Astrocyte (in vitro differentiated cells and primary cell): ENCODE measurements at regions not wholly inside any gene's neighbourhood (a gene's known extent, or its start where the extent isn't known, plus 50 kb on each side); places are given as distances from the start of the nearest gene placed in this dataset.

Experiments
- DNase-seq: peaks from one replicate; pipeline ENCODE4 v3.0.0-alpha.2; 2010; ENCODE audit warnings: low read depth
- FAIRE-seq: peaks from 2 replicates; lab custom pipeline; 2011; peaks lifted over from hg19 to GRCh38; lab: Jason Lieb, UNC
- H2AFZ ChIP-seq: 2 replicates; pipeline ENCODE4 v1.6.0; 2012; ENCODE audit warnings: low read depth, low read length, inconsistent platforms
- H3K27ac ChIP-seq: 2 replicates; pipeline ENCODE4 v1.5.1; 2011; ENCODE audit warnings: low read depth, low read length, inconsistent platforms
- H3K27me3 ChIP-seq: 2 replicates; pipeline ENCODE4 v1.6.0; 2011; ENCODE audit warnings: low read length, inconsistent platforms; ENCODE audit not compliant: insufficient read depth
- H3K36me3 ChIP-seq: 2 replicates; pipeline ENCODE4 v1.5.1; 2011; ENCODE audit warnings: low read length, inconsistent platforms; ENCODE audit not compliant: insufficient read depth
- H3K4me1 ChIP-seq: 2 replicates; pipeline ENCODE4 v1.5.1; 2011; ENCODE audit warnings: low read length, inconsistent platforms; ENCODE audit not compliant: insufficient read depth
- H3K4me2 ChIP-seq: 2 replicates; pipeline ENCODE4 v1.6.0; 2012; ENCODE audit warnings: low read length, inconsistent platforms
- H3K4me3 ChIP-seq: 2 replicates; pipeline ENCODE4 v1.5.1; 2011; ENCODE audit warnings: low read depth, mild to moderate bottlenecking, low read length, inconsistent platforms; ENCODE audit not compliant: insufficient read depth
- H3K79me2 ChIP-seq: 2 replicates; pipeline ENCODE4 v1.6.0; 2012; ENCODE audit warnings: mild to moderate bottlenecking, low read length, inconsistent platforms; ENCODE audit not compliant: insufficient read depth
- H3K9ac ChIP-seq: 2 replicates; pipeline ENCODE4 v1.6.0; 2012; ENCODE audit warnings: mild to moderate bottlenecking, low read length, inconsistent platforms
- H3K9me3 ChIP-seq: 2 replicates; pipeline ENCODE4 v1.5.1; 2012; ENCODE audit warnings: low read depth, mild to moderate bottlenecking, low read length, inconsistent platforms; ENCODE audit not compliant: insufficient read depth
- H4K20me1 ChIP-seq: 2 replicates; pipeline ENCODE4 v1.6.0; 2012; ENCODE audit warnings: low read length, inconsistent platforms; ENCODE audit not compliant: insufficient read depth
- H3K27ac Mint-ChIP-seq: one replicate; pipeline ENCODE4 v1.8.0; 2021; ENCODE audit warnings: mild to moderate bottlenecking, mixed read lengths; ENCODE audit not compliant: unreplicated experiment
- H3K27me3 Mint-ChIP-seq: one replicate; pipeline ENCODE4 v1.8.0; 2021; ENCODE audit warnings: low read depth, mixed read lengths; ENCODE audit not compliant: unreplicated experiment
- H3K36me3 Mint-ChIP-seq: one replicate; pipeline ENCODE4 v1.8.0; 2021; ENCODE audit warnings: low read depth, mixed read lengths; ENCODE audit not compliant: unreplicated experiment
- H3K4me1 Mint-ChIP-seq: one replicate; pipeline ENCODE4 v1.8.0; 2021; ENCODE audit warnings: low read depth, mixed read lengths; ENCODE audit not compliant: unreplicated experiment
- H3K4me3 Mint-ChIP-seq: one replicate; pipeline ENCODE4 v1.8.0; 2021; ENCODE audit warnings: mild to moderate bottlenecking, moderate library complexity, mixed read lengths; ENCODE audit not compliant: unreplicated experiment
- H3K9me3 Mint-ChIP-seq: one replicate; pipeline ENCODE4 v1.8.0; 2021; ENCODE audit warnings: mild to moderate bottlenecking, mixed read lengths; ENCODE audit not compliant: unreplicated experiment
- CTCF ChIP-seq: IDR thresholded peaks from 2 replicates; pipeline ENCODE4 v1.5.1; 2011; ENCODE audit warnings: low read depth, mild to moderate bottlenecking, inconsistent platforms, low read length, moderate library complexity; ENCODE audit not compliant: insufficient read depth
- EZH2 ChIP-seq: IDR thresholded peaks from 2 replicates; pipeline ENCODE4 v1.6.1; 2012; ENCODE audit warnings: mild to moderate bottlenecking, low read length, inconsistent platforms; ENCODE audit not compliant: insufficient read depth

GRCh38 chr11:112345166-112345565, 84.5 kb upstream of the PLET1 start:
- H3K27ac ChIP-seq = no peak overlapping the region
- H2AFZ ChIP-seq = no peak overlapping the region
- no peaks in the 10 kb centered on the region for H3K36me3 Mint-ChIP-seq
- no peaks in the 10 kb centered on the region for H3K36me3 ChIP-seq
- no peak overlapping the region for H3K27ac Mint-ChIP-seq
- no peak for FAIRE-seq
- H3K4me3 Mint-ChIP-seq = no peak overlapping the region
- H3K27me3 Mint-ChIP-seq = peaks cover 10% of the 10 kb centered on the region
- peaks cover 5% of the 10 kb centered on the region for H3K27me3 ChIP-seq
- no peak overlapping the region for H3K4me2 ChIP-seq
- no peaks in the 10 kb centered on the region for H3K4me1 ChIP-seq
- TF ChIP-seq EZH2 (no peak), CTCF (no peak)
- no peaks in the 10 kb centered on the region for H3K79me2 ChIP-seq
- H4K20me1 ChIP-seq = no peaks in the 10 kb centered on the region
- no peak overlapping the region for H3K4me3 ChIP-seq
- no peak overlapping the region for H3K9ac ChIP-seq
- no peaks in the 10 kb centered on the region for H3K4me1 Mint-ChIP-seq
- no peaks in the 10 kb centered on the region for H3K9me3 Mint-ChIP-seq
- DNase-seq = no peak
- no peaks in the 10 kb centered on the region for H3K9me3 ChIP-seq

GRCh38 chr11:112345706-112346105, 85.0 kb upstream of the PLET1 start:
- no peak for TF ChIP-seq CTCF
- TF ChIP-seq EZH2 = no peak
- no peaks in the 10 kb centered on the region for H3K4me1 Mint-ChIP-seq
- Histone ChIP-seq H3K4me3 (no peak overlapping the region), H3K79me2 (no peaks in the 10 kb centered on the region), H3K36me3 (no peaks in the 10 kb centered on the region), H4K20me1 (no peaks in the 10 kb centered on the region), H3K9me3 (no peaks in the 10 kb centered on the region), H3K4me2 (no peak overlapping the region), H2AFZ (no peak overlapping the region), H3K9ac (no peak overlapping the region), H3K4me1 (no peaks in the 10 kb centered on the region), H3K27me3 (peaks cover 5% of the 10 kb centered on the region), H3K27ac (no peak overlapping the region)
- peaks cover 10% of the 10 kb centered on the region for H3K27me3 Mint-ChIP-seq
- no peak overlapping the region for H3K4me3 Mint-ChIP-seq
- H3K9me3 Mint-ChIP-seq = no peaks in the 10 kb centered on the region
- FAIRE-seq = no peak
- no peak for DNase-seq
- H3K27ac Mint-ChIP-seq = no peak overlapping the region
- no peaks in the 10 kb centered on the region for H3K36me3 Mint-ChIP-seq

GRCh38 chr11:112346586-112346985, 85.9 kb upstream of the PLET1 start:
- FAIRE-seq (no peak), DNase-seq (no peak)
- Histone ChIP-seq H3K79me2 (no peaks in the 10 kb centered on the region), H3K27me3 (peaks cover 5% of the 10 kb centered on the region), H2AFZ (no peak overlapping the region), H3K36me3 (no peaks in the 10 kb centered on the region), H3K4me3 (no peak overlapping the region), H3K9me3 (no peaks in the 10 kb centered on the region), H3K4me2 (no peak overlapping the region), H3K27ac (no peak overlapping the region), H3K4me1 (no peaks in the 10 kb centered on the region), H4K20me1 (no peaks in the 10 kb centered on the region), H3K9ac (no peak overlapping the region)
- no peak for TF ChIP-seq CTCF
- no peak for TF ChIP-seq EZH2
- H3K27me3 Mint-ChIP-seq = peaks cover 10% of the 10 kb centered on the region
- no peaks in the 10 kb centered on the region for H3K36me3 Mint-ChIP-seq
- H3K9me3 Mint-ChIP-seq = no peaks in the 10 kb centered on the region
- no peak overlapping the region for H3K27ac Mint-ChIP-seq
- H3K4me1 Mint-ChIP-seq = no peaks in the 10 kb centered on the region
- H3K4me3 Mint-ChIP-seq = no peak overlapping the region
